ENCODE measurements at regions not wholly inside any gene's neighbourhood (a gene's known extent, or its start where the extent isn't known, plus 50 kb on each side); places are given as distances from the start of the nearest gene placed in this dataset.

- intact Hi-C loops (cut with DNase I), result no loop called here
- no peaks in the 10 kb centered on the region for H3K36me3 ChIP-seq
Observed at GRCh38 chr2:138236142-138236541, 265.4 kb upstream of the SPOPL start.

GRCh38 chr2:138237667-138238384 is 263.7 kb upstream of the SPOPL start:
- H3K4me3 ChIP-seq, result no peak overlapping the region
- no peak overlapping the region for H3K27ac ChIP-seq (replicated peaks in 1 of 4)
- TF ChIP-seq, protein P1, sequence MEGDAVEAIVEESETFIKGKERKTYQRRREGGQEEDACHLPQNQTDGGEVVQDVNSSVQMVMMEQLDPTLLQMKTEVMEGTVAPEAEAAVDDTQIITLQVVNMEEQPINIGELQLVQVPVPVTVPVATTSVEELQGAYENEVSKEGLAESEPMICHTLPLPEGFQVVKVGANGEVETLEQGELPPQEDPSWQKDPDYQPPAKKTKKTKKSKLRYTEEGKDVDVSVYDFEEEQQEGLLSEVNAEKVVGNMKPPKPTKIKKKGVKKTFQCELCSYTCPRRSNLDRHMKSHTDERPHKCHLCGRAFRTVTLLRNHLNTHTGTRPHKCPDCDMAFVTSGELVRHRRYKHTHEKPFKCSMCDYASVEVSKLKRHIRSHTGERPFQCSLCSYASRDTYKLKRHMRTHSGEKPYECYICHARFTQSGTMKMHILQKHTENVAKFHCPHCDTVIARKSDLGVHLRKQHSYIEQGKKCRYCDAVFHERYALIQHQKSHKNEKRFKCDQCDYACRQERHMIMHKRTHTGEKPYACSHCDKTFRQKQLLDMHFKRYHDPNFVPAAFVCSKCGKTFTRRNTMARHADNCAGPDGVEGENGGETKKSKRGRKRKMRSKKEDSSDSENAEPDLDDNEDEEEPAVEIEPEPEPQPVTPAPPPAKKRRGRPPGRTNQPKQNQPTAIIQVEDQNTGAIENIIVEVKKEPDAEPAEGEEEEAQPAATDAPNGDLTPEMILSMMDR (IDR thresholded peaks at IDR 0.05), result no peak
- TF ChIP-seq POLR2AphosphoS5 (IDR thresholded peaks at IDR 0.05) (no peak), EP300 (IDR thresholded peaks at IDR 0.05) (no peak), POLR2A (IDR thresholded peaks at IDR 0.05; ENCODE audit: low read depth) (no peak)
- H3K27me3 ChIP-seq, result no peaks in the 10 kb centered on the region
- DNase-seq (ENCODE audit: extremely low spot score), result no peak
- H3K4me1 ChIP-seq, result peaks cover 0 to 9% (median 3%) of the 10 kb centered on the region in 4 donors
- H3K9me3 ChIP-seq, result no peaks in the 10 kb centered on the region
- WGBS, result 47% methylated on average over 5 of the region's 5 CpGs
- intact Hi-C loops (cut with DNase I), result no loop called here
- H3K36me3 ChIP-seq, result no peaks in the 10 kb centered on the region

More at GRCh38 chr2:138236142-138236541, 265.4 kb upstream of the SPOPL start:
- Histone ChIP-seq H3K9me3 (no peaks in the 10 kb centered on the region), H3K27me3 (no peaks in the 10 kb centered on the region), H3K4me1 (peaks cover 0 to 9% (median 3%) of the 10 kb centered on the region in 4 donors), H3K27ac (replicated peaks in 1 of 4) (no peak overlapping the region), H3K4me3 (no peak overlapping the region)
- 97% methylated on average over 6 of the region's 6 CpGs for WGBS
- no peak for TF ChIP-seq POLR2A (IDR thresholded peaks at IDR 0.05; ENCODE audit: low read depth)
- TF ChIP-seq POLR2AphosphoS5 (IDR thresholded peaks at IDR 0.05), result no peak
- no peak for TF ChIP-seq EP300 (IDR thresholded peaks at IDR 0.05)
- TF ChIP-seq, protein P1 (IDR thresholded peaks at IDR 0.05), result no peak
- no peak for DNase-seq (ENCODE audit: extremely low spot score)

DNA sequence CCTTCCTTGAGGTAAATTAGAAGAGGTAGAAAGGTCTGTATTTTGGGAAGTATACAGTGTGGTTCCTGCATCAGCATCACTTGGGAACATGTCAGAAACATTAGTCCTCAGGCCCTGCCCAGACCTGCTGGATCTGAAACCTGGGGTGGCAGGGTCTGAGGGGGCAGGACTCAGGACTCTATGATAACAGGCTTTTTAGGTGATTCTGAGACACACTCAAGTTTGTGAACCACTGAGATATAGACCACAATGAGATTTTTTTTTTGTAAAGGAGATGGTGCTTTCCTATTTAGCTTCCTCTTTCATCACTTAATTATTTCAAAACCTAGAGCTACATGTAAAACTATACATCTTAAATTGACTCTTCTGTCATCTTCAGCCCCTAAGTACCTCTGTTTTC is 262.7 kb upstream of the SPOPL start:
- Histone ChIP-seq H3K36me3 (no peaks in the 10 kb centered on the region), H3K4me3 (no peak overlapping the region), H3K27ac (replicated peaks in 1 of 4) (no peak overlapping the region), H3K4me1 (peaks cover 0 to 9% (median 3%) of the 10 kb centered on the region in 4 donors), H3K9me3 (no peaks in the 10 kb centered on the region), H3K27me3 (no peaks in the 10 kb centered on the region)
- intact Hi-C loops (cut with DNase I), result no loop called here
- TF ChIP-seq, protein P1 (IDR thresholded peaks at IDR 0.05), result no peak
- TF ChIP-seq POLR2AphosphoS5 (IDR thresholded peaks at IDR 0.05) (no peak), POLR2A (IDR thresholded peaks at IDR 0.05; ENCODE audit: low read depth) (no peak), EP300 (IDR thresholded peaks at IDR 0.05) (no peak)
- DNase-seq (ENCODE audit: extremely low spot score), result no peak

- DNase-seq (ENCODE audit: extremely low spot score), result no peak
- H3K36me3 ChIP-seq, result no peaks in the 10 kb centered on the region
- no peak overlapping the region for H3K4me3 ChIP-seq
- TF ChIP-seq, protein P1 (IDR thresholded peaks at IDR 0.05), result no peak
- TF ChIP-seq EP300 (IDR thresholded peaks at IDR 0.05), result no peak
- 61% methylated on average over 2 of the region's 2 CpGs for WGBS
- intact Hi-C loops (cut with DNase I), result no loop called here
- H3K27ac ChIP-seq (replicated peaks in 1 of 4), result no peak overlapping the region
- H3K4me1 ChIP-seq, result peaks cover 0 to 12% (median 5%) of the 10 kb centered on the region in 4 donors
- no peaks in the 10 kb centered on the region for H3K27me3 ChIP-seq
- H3K9me3 ChIP-seq, result no peaks in the 10 kb centered on the region
Observed at GRCh38 chr2:138239902-138240491, 261.6 kb upstream of the SPOPL start.

Measured in esophagus muscularis mucosa (tissue), 4 donors.